Astrocyte (in vitro differentiated cells and primary cell): ENCODE measurements at regions not wholly inside any gene's neighbourhood (a gene's known extent, or its start where the extent isn't known, plus 50 kb on each side); places are given as distances from the start of the nearest gene placed in this dataset.

Source experiments
- CTCF ChIP-seq: IDR thresholded peaks from 2 replicates; pipeline ENCODE4 v1.5.1; 2011; ENCODE audit warnings: low read depth, mild to moderate bottlenecking, inconsistent platforms, low read length, moderate library complexity; ENCODE audit not compliant: insufficient read depth
- EZH2 ChIP-seq: IDR thresholded peaks from 2 replicates; pipeline ENCODE4 v1.6.1; 2012; ENCODE audit warnings: mild to moderate bottlenecking, low read length, inconsistent platforms; ENCODE audit not compliant: insufficient read depth

DNA sequence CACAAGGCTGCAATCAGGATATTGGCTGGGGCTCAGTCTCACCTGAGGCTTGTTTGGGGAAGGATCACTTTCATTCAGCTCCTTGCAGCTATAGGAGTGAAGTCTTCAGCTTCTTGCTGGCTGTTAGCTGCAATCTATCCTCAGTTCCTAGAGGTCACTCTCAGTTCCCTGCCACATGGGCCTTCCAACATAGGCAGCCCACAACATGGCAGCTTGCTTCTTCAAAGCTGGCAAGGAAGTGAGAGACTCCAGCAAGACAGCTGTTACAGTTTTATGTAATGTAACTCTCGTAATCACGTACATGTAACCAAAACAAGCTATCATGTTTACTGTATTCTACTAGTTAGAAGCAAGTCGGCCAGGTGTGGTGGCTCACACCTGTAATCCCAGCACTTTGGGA lies 226.9 kb downstream of the CDC5L start:
- TF ChIP-seq CTCF (no peak), EZH2 (no peak)
